ENCODE measurements at regions not wholly inside any gene's neighbourhood (a gene's known extent, or its start where the extent isn't known, plus 50 kb on each side); places are given as distances from the start of the nearest gene placed in this dataset.

- no peak for TF ChIP-seq EP300 (IDR thresholded peaks at IDR 0.05)
- no peak for TF ChIP-seq CTCF (IDR thresholded peaks at IDR 0.05)
- no peak for TF ChIP-seq POLR2A (IDR thresholded peaks at IDR 0.05)
Observed at GRCh38 chr22:48613566-48614200, 1214.0 kb downstream of the BRD1 start.
